Neural crest cell (in vitro differentiated cells): ENCODE measurements at regions not wholly inside any gene's neighbourhood (a gene's known extent, or its start where the extent isn't known, plus 50 kb on each side); places are given as distances from the start of the nearest gene placed in this dataset.

Experiments
- DNase-seq: peaks from one replicate; pipeline ENCODE4 v3.0.0; 2021; ENCODE audit warnings: low read depth, mixed read lengths, low spot score
- H3K27ac Mint-ChIP-seq: one replicate; pipeline ENCODE4 v1.8.0; 2021; ENCODE audit warnings: mild to moderate bottlenecking, mixed read lengths; ENCODE audit not compliant: unreplicated experiment
- H3K27me3 Mint-ChIP-seq: 2 replicates; pipeline ENCODE4 v1.8.0; 2021; ENCODE audit warnings: low read depth, mild to moderate bottlenecking, mixed read lengths
- H3K36me3 Mint-ChIP-seq: 2 replicates; pipeline ENCODE4 v1.8.0; 2021; ENCODE audit warnings: low read depth, mild to moderate bottlenecking, mixed read lengths
- H3K4me1 Mint-ChIP-seq: 2 replicates; pipeline ENCODE4 v1.8.0; 2021; ENCODE audit warnings: mixed read lengths
- H3K4me3 Mint-ChIP-seq: one replicate; pipeline ENCODE4 v1.8.0; 2021; ENCODE audit warnings: mild to moderate bottlenecking, mixed read lengths
- H3K9me3 Mint-ChIP-seq: 2 replicates; pipeline ENCODE4 v1.8.0; 2021; ENCODE audit warnings: mixed read lengths
- TF ChIP-seq, protein P1 (sequence below): fragments of 200-600 bp; sonication (generic); conservative IDR thresholded peaks from 2 replicates; pipeline ENCODE4 v1.5.0; 2021; ENCODE audit warnings: antibody characterized with exemption, mild to moderate bottlenecking

DNA sequence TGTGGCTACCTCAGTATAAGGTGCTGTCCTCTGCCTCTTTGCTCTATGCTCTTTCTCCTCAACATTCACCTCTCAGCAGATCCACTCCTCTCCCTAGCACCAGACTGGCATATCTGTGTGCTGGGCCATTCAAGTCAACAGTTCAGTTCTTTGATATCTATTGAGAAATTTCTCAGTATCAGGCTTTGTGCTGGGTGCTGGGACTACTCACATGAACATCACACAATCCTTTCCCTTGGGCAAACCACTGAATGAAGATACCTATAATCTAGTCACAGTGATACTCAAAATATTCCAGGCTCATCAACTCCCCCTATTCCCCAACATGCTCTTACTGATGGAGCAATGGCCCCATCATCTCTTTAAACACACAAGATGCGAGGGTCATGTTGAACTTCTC lies 120.8 kb downstream of the RPL22L1 start:
- Mint-ChIP-seq H3K4me3 (no peak overlapping the region), H3K4me1 (no peaks in the 10 kb centered on the region), H3K9me3 (no peaks in the 10 kb centered on the region), H3K36me3 (no peaks in the 10 kb centered on the region), H3K27ac (no peak overlapping the region), H3K27me3 (peaks cover 8% of the 10 kb centered on the region)
- TF ChIP-seq, protein P1, sequence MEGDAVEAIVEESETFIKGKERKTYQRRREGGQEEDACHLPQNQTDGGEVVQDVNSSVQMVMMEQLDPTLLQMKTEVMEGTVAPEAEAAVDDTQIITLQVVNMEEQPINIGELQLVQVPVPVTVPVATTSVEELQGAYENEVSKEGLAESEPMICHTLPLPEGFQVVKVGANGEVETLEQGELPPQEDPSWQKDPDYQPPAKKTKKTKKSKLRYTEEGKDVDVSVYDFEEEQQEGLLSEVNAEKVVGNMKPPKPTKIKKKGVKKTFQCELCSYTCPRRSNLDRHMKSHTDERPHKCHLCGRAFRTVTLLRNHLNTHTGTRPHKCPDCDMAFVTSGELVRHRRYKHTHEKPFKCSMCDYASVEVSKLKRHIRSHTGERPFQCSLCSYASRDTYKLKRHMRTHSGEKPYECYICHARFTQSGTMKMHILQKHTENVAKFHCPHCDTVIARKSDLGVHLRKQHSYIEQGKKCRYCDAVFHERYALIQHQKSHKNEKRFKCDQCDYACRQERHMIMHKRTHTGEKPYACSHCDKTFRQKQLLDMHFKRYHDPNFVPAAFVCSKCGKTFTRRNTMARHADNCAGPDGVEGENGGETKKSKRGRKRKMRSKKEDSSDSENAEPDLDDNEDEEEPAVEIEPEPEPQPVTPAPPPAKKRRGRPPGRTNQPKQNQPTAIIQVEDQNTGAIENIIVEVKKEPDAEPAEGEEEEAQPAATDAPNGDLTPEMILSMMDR, result no peak
- no peak for DNase-seq

DNA sequence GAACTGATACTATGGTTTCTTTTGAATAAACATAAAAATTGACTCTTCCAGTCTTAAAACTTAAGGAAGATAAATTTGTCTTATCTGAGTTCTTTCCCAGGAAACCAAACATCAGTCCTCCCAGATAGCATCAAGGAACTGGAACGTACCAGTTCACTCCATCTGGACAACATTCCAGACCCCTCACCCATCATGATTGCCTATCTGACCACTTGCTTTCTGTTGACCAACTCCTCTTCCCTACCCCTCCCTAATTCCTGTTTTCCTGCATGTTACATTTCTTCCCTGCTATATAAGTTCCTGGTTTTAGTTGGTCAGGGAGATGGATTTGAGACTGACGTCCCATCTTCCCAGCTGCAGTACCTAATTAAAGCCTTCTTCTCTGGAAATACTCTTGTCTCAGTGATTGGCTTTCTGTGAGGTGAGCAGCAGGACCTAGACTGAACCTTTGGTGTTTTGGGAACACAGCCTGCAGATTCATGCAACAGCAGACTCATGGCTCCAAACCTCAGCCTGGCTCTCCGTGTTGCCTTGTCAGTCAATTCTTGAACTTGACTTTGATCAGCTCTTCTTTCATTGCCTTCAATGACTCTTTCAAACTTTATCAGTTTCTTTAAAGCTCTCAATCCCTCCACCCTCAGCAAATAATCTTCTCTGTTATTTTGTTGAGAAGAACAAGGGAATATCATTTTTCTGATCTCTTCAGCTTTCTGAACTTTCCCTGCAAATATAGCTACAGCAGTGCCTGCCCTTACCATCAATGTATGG lies 123.6 kb downstream of the RPL22L1 start:
- no peak overlapping the region for H3K27ac Mint-ChIP-seq
- H3K4me3 Mint-ChIP-seq, result no peak overlapping the region
- H3K36me3 Mint-ChIP-seq, result no peaks in the 10 kb centered on the region
- DNase-seq, result no peak
- peaks cover 8% of the 10 kb centered on the region for H3K27me3 Mint-ChIP-seq
- no peaks in the 10 kb centered on the region for H3K9me3 Mint-ChIP-seq
- H3K4me1 Mint-ChIP-seq, result no peaks in the 10 kb centered on the region
- TF ChIP-seq, protein P1, result no peak

DNA sequence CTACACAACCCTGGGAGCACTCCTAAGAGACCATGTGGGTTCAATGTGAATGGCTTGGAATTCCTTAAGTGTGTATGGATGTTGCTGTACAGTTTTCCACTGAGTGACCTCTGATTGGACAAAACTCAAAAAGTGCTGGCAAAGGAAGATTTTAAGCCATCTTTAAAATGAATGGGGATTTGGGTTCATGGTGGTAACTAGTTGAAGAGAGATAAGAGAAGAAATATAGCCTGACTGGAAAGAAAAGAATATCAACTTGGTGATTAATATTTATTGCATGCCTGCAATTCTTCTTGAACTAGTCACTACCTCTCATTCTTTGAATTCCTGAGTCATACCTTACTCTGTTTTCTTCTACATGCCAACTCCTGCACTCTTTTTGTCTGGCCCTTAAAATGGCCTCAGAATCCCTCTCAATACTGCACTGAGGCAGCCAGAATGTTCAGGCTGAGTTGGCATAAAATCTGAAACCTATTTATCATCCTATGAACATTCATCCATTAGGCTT lies 124.7 kb downstream of the RPL22L1 start:
- DNase-seq, result no peak
- Mint-ChIP-seq H3K27ac (no peak overlapping the region), H3K4me3 (no peak overlapping the region), H3K27me3 (peaks cover 6% of the 10 kb centered on the region), H3K36me3 (no peaks in the 10 kb centered on the region), H3K4me1 (no peaks in the 10 kb centered on the region), H3K9me3 (no peaks in the 10 kb centered on the region)
- TF ChIP-seq, protein P1, result no peak

DNA sequence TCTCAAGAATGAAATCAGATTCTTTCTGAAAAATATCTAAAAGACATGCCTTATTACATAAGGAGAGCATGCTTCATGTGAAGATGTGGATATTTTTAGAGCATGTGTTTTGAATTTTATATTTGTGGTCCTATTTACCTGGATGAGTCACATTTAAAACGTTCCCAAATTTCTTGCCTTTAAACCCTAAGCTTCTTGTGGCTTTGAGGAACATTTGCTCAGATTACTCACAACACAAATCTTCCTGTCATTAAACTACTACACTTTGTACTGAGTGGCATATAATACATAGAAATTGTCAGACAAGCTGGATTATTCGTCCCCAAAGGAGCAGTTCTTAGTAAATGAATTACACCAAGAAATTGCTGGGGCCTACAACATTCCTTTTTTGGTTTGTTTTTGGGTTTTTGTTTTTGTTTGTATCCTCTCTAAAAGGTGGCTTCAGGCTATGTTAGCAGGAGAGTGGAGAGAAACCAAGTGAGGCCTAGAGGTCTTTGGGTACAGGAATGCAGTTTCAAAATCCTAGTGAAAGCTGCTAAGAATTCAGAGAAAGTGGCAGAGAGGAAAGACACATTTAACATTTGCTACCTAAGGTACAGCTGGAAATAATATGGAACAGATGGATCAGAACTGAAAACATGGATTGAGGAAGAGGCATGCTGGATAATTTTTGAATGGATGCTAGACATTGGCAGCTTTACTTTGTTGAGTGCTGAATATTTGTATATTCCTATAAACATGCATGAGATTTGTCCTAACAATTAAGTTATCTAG lies 128.1 kb downstream of the RPL22L1 start:
- H3K9me3 Mint-ChIP-seq, result peaks cover 4% of the 10 kb centered on the region
- H3K27ac Mint-ChIP-seq, result no peak overlapping the region
- H3K4me1 Mint-ChIP-seq, result no peaks in the 10 kb centered on the region
- no peaks in the 10 kb centered on the region for H3K27me3 Mint-ChIP-seq
- no peaks in the 10 kb centered on the region for H3K36me3 Mint-ChIP-seq
- TF ChIP-seq, protein P1, result no peak
- no peak for DNase-seq
- no peak overlapping the region for H3K4me3 Mint-ChIP-seq

DNA sequence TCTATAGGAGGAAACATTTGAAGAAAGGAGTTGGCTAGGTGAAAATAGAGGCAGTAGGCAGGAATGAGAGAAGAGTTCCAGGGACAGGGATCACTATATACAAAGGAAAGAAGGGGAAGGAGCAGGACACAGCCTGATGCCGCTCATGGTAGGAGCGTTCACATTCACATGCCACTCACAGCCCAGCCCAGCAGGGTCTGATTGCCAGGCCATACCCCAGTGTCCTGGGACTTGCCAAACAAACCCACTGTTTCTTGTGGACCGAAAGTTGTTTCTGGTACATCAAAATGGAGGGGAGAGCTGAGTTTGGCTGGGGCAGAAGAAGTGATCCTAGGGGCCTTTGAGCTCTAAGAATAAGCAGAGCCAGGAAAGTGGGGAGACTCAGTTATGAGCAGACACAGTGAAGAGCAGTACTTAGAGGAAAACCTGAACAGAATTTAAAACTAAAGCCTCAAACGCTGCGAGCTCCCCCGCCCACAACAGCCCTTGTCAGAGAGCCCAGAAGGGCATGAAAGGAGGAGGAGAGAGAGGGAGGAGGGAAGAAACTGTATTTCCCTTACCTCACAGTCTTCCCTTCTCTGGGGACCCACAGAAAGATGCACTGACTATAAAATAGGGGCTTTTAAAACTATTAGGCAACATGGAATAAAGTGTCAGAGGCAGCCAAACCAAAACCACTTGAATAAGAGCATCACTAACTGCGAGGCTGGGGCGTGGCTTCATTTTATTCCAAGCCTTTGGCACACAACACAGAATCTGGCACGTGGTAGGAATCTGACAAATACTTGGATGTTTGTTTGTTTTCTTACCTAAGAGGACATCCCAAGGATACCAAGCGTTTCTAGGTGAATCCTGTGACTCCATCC lies 129.0 kb downstream of the RPL22L1 start:
- DNase-seq, result no peak
- Mint-ChIP-seq H3K27ac (no peak overlapping the region), H3K4me3 (no peak overlapping the region), H3K4me1 (no peaks in the 10 kb centered on the region), H3K9me3 (peaks cover 4% of the 10 kb centered on the region), H3K27me3 (peaks cover 2% of the 10 kb centered on the region), H3K36me3 (no peaks in the 10 kb centered on the region)
- TF ChIP-seq, protein P1, result no peak
